GM21619 (cell line): ENCODE measurements at regions not wholly inside any gene's neighbourhood (a gene's known extent, or its start where the extent isn't known, plus 50 kb on each side); places are given as distances from the start of the nearest gene placed in this dataset.

ENCODE experiments used
- ATAC-seq: cut with Tn5 transposase; IDR thresholded peaks from one replicate; pipeline ENCODE4 v1.9.1; 2021; ENCODE audit not compliant: unreplicated experiment

DNA sequence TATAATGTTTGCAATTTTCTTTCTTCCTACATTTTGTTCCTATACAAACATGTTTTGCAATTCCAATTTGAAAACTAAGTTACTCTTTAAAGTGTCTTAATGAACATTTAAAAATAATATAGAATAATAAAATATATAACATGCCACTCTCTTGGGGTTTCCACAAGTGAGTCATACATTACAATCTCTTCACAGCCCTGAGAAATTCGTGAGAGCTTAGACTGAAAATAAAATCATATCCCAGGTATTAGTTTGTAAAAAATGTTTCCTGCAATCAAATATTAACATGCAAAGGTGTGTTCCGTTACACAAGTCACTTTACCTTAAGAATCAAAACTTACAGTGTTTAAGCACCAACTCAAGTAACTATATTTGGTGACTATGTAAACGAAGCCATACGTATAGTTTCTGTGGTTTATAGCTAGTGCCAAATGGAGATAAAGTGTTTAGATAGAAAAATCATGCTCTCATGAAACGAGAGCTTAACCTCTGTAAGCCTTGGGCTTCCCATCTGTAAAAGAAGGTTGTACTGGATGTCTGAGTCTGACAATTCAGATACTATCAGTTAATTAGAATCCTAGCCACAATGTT, 253.6 kb upstream of the ANO3 start:
- ATAC-seq = peak; percentile 70

DNA sequence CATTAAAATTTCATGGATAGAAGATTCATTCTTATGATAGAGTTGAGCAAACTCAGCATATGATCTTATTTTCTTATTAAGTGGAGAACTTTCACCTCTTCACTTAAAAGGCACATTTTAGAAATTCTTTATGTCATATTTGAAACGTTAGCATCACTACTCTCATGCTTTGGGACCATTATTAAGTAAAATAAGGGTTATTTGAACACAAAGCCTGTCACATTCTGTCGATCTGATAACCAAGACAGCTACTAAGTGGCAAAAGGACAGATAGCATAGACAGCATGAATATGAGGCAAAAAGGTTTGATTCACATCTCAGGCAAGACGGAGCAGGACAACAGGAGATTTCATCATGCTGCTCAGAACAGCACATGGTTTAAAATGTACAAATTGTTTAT, 247.6 kb upstream of the ANO3 start:
- ATAC-seq = no peak

DNA sequence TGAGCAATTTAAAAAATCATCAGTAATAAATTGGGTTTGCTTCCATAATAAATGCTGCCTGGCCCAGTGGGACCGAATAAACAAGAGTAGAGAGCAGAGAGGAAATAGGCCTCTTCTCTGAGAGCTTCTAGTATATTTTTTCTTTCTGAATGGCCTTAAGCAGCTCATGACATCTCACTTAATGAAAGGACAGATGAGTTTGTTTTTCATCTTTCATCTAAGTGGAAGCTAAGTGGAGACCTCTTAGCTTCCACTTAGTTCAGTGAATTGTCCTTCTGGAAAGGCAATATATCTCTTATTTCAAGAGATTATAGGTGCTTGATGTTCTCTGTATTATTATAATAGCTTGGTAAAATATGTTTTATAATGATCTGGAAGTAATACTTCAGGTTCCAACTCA, 245.9 kb upstream of the ANO3 start:
- no peak for ATAC-seq

DNA sequence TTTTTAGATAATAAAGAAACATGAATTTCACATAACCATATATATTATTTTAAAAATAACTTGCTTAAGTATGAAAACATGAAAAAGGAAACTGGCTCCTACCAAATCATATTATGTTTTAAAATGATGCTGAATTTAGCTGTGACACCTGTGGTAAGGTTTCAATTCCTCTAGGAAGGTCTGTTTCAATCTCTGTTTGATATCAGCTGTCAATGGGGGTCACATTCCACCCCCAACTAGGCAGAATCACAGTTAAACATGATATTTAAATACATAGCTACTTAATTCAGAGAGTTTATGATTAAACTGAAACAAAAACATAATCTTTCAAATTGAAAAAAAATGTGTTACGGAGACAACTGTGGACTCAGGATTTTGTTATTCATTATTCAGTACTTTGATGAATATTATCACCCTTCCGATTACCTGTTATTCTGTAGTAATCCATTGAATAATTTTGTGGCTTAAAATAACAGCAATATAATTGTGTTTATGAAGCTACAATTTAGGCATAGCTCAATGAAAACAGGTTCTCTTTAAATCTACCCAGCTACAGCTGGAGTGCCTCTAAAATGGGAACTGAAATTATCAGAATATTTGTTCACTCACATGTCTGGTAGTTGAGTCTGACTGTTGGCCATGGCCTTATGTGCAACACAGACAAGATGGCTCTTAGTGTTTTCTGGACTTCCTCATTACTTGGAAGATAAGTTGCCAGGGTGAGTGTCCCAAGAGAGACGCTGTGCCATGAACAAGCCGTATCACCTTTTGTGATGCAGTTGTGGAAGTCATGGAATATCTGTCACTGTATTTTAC, 244.6 kb upstream of the ANO3 start:
- ATAC-seq = peak; percentile 96

DNA sequence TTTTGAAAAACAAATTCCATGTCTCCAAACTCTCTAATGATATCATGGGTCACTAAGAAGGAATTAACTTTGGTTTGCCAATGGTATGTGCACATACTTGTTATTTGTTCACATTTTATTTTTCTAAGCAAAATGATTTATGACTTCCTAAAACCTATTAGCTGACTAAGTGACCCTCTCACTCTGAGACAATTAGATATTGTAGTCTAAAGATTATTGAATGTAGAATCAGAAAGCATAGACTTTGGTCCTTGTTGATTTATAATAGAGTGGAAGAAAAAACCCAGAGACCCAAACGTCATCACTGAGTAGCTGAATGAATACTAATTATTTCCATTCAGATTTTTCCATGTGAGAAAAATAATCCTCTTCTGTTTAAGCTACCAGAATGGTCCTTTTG, 243.5 kb upstream of the ANO3 start:
- ATAC-seq = no peak

DNA sequence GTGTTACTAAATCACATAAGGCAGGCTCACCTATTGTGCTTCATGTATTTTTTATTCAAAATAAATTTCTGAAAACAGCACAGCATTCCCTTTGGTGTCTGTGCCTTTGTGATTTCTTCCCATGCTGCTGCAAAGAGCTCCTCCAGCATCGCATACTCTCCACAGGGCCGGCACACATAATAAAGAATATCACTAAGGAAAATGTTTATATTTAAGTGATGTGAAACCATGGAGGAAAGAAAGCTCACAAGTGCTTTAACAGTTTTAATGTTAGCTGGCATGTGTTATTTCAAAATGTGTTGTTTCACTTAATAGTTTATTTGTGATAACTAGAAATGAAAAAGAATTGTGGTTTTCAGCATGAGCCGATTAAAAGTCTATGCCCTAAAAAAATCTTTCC, 241.3 kb upstream of the ANO3 start:
- no peak for ATAC-seq

DNA sequence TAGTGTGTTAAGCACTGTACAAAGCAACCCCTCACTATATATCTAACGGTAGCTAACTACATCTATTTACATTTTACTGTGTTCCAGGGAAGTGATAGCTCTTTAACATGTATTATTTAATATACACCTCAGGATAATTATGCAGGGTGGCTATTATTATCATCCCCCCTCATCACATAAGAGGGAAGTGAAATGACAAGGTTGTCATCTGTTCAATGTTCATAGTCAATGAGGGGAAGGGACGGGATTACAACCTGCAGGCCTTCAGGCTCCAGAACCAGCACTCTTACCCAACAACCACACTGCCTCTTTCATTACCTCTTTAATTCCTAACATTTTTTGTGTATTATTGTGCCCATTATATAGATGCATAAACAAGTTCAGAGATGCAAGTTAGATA, 238.7 kb upstream of the ANO3 start:
- ATAC-seq = no peak

DNA sequence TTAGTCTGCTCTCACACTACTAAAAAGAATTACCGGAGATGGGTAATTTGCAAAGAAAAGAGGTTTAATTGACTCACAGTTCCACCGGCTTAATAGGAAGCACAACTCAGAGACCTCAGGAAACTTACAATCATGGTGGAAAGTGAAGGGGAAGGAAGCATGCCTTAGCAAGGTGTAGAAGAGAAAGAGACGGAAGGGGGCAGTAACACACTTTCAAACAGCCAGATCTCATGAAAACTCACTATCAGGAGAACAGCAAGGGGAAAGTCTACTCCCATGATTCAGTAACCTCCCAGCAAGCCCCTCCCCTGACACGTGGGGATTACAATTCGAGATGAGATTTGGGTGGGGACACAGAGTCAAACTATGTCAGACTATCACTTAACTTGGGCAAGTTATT, 236.6 kb upstream of the ANO3 start:
- ATAC-seq = no peak

DNA sequence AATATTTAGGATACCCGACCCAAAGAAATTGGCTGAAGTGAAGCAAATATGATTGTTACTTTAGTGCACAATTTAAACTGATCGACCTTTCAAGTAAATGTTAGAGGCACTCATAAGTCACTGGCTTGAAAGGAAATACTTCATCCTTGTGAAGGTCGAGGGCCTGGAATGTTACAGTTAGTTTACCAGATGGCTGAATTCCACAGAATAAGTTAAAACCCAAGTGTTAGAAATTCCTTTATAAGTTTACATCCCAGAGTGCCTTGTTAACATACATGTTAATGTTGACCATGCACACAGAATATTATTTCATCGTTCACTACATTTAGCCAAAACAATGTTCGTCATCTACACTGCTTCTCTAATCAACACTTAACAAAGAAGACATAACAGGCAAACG, 235.5 kb upstream of the ANO3 start:
- ATAC-seq = no peak

DNA sequence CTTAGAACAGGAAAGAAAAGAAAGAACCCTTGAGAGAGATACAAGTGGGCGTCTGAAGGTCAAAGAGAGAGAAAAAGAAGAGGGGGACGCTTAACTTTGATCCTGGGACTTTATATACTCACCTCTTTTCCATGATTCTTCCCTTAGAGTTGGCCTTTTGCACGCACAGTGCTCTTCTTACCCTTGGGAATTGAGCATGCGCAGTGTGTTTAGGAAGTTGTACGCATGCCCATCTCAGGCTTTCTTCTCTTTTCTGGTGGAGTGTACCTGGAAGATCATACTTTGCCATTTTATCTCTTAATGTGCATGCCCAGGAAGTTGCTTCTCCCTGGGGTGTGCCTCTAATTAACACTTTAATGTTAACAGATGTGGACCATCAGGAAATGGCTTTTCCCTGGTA, 229.6 kb upstream of the ANO3 start:
- no peak for ATAC-seq

DNA sequence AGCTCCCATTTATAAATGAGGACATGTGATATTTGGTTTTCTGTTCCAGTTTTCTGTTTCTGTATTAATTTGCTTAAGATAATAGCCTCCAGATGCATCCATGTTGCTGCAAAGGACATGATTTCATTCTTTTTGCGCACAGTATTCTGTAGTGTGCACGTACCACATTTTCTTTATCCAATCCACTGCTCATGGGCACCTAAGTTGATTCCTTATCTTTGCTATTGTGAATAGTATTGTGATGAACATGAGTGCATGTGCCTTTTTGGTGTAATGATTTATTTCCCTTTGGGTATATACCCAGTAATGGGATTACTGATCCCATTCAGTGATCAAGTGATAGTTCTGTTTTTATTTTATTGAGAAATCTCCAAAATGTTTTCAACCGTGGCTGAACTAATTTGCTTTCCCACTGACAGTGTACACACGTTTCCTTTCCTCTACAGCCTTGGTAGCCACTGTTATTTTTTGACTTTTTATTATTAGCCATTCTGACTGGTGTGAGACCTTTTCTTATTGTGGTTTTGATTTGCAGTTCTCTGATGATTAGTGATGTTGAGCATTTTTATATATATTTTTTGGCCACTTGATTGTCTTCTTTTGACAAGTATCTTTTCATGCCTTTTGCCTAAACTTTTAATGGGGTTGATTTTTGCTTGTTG, 226.0 kb upstream of the ANO3 start:
- ATAC-seq = no peak

DNA sequence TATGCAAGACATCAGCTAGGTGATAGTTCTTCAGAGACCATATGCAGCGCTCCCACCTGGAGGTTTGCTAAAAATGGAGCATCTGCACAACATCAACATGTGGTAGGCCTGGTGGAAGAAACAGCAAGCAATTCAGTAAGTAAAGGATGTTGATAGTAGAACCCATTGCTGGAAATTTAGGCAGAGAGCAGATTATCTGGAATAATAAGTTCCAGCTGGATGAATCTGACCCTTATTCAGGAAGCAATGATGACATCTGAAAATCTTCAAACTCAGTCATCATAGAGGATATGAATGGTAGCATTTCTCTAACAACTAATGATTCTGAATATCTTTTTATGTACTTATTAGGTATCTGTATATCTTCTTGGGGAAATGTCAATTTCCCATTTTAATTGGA, 225.2 kb upstream of the ANO3 start:
- ATAC-seq = no peak

DNA sequence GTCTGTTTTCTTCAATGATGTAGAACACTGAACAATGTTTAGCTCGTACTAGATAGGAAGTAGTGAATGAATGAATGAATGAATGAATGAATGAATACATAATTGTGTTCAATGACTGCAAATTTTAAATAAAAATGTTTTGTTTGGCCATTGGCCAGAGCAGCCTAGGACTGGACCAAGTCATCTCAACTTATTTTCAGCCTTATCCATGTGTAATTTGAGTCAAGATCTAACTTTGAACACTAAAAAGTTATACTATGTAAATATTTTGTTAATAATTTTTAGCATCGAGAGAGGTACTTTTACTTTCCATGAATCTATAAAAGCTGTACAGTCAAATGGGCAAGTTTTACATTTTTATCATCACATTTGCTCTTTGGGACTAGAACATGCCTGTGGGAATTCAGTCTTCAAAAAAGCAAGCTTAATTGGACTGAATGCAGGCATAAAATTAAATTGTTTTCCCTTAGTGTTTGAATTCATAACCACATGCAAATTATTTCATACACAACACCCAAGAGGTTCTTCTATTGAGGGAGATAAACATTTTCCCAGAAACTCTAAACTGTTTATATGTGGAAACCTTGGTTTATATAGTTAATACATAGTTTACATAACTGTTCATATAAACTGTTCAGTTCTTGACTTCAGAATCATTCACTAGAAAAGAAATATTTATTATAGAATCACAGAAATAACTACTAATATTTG, 222.1 kb upstream of the ANO3 start:
- ATAC-seq = no peak

DNA sequence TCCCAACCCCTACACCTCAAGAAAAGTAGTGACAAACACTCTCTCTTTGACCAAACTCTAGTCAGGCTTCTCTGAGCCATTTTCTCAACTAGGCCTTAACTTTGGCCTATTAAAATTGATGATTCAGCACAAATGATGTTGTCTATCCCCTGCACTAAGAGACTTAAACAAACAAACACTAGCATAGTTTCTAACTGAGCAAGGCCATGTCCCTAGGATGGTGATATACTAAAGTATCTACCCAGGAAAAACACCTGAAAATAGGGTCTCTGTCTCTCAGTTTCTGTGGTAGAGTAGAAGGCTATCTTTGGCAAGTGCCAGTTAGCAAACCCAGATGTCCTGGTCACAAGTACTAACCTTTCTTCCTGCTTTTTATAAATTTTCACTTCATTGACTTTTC, 219.7 kb upstream of the ANO3 start:
- no peak for ATAC-seq

DNA sequence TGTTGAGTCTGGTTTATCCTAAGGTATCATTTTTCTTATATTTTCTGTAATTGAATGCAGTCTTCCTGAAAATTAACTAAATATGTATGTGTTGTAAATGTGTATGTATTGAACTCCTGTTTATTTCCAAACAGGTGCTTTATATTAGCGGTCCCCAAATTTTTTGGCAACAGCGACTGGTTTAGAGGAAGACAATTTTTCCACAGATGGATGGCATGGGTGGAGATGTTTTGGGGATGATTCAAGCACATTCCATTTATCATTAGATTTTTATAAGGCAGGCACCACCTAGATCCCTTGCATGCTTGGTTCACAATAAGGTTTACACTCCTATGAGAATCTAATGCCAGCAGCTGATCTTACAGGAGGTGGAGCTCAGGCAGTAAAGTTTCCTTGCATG, 210.5 kb upstream of the ANO3 start:
- no peak for ATAC-seq

DNA sequence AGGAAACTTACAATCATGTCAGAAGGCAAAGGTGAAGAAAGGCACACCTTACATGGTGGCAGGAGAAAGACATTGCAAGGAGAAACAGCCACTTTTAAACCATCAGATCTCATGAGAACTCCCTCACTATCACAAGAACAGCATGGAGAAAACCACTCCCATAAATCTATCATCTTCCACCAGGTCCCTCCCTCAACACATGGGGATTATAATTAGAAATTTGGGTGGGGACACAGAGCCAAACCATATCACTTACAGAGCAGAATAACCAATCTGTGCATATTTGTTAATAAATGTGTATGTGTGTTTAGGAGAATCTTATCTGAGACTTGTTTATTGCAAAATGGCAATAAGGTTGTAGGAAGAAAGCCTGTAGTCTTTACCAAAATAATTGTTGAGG, 205.2 kb upstream of the ANO3 start:
- no peak for ATAC-seq

DNA sequence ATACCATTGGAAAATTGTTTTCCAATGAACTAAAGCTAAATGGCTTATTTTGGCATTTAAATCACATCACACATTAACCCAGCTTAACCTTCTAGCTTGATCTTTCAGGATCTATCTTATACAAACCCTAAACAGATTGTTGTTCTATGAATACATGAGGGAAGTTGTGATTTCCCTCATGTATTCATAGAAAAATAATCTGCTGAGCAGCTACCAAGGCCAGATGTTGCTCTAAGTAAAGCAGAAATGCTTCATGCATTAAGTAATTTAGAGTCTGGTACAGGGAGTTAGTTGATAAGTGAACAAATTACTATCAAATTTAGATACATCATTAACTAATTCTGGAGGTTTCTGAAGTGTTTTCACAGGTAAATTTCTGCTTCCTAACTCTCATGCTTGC, 204.6 kb upstream of the ANO3 start:
- no peak for ATAC-seq

DNA sequence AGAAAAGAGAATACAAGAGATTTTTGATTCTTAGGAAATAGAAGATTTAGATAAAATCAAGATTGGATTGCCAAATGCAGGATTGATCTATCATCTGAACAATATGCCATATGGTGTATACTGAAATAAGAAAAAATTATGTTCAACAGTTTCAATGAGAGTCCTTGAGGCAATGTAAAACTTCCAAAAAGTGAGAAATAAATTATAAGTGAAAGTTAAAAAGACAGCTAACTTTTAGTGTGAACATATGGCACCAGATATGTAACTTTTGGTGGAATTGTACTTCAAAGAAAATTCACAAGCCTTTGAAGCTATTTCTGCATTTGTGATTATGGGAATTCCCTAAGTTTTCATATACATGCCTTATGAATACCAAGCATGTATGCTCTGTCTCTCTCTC, 200.5 kb upstream of the ANO3 start:
- ATAC-seq = no peak

DNA sequence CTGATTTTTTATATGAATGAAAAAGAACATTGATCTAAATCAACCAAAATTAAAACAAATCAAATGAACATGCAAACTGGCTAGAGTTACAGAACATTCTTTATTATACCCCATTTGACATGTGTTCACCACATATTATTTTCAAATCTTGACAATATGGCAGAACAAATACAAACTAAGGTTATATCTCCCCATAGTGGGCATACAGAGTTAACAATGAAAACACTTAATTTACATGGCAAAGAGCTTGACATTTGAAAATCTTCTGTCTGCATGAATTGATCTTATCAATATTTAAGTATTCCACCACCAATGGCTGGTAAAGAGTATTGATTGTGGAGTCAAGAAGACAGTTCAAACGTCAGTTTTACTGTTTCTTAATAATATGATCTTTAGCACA, 197.9 kb upstream of the ANO3 start:
- no peak for ATAC-seq

DNA sequence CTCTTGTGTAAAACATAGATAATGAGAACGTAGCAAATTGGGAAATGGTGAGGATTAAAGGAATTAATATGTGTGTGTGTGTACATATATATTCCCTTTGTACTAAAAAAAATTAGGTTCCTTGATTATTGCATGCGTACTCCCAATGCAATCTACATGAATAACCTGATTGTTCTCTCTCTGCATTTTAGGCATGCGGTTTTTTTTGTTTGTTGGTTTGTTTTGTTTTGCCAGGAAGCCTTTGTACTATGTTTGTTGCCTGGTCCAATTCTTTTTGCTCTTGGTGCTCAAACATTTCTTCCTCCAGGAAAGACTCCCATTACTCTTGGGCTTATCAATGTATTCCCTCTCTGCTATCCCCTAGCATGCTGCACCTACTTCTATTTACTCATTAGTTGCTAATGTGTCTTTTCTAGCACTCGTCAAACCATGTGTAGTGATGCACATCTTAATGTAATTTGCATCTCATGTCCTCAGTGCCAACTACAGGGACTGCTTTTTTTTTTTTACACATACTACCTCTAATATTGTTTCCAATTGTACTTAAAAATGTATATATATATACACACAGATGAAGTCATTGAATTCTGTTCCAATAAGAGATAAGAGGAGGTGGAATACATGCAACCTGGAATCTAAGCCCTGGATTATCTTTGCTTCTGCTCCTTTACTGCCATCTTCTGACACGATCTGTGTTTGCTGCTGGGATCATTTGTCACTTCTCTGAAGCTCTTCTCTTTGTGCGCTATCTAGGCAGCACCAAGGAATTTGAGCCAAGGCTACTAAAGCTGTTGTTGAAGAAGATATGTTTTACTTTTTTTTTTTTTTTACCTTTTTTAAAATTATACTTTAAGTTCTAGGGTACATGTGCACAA, 197.2 kb upstream of the ANO3 start:
- peak; percentile 75 for ATAC-seq

DNA sequence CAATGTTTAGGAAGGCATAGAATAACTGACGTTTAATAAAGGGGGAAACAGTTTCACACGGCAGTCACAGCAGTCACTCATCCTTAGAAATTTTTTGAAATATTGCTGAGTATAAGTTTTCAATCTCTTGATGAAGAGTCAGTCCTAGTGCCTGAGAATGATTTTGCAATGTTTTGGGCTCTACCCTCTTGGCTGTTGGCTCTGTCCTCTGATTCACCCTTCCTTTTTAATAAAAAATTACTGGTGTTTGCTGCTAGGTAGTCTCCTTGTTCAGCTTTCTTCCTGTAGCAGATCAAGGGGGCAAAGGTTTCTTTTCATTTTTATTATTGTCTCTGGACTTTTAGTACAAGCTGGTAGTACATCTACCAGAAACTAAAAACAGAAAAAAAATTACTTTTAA, 194.3 kb upstream of the ANO3 start:
- no peak for ATAC-seq
